Panc1 (cell line): ENCODE measurements at regions not wholly inside any gene's neighbourhood (a gene's known extent, or its start where the extent isn't known, plus 50 kb on each side); places are given as distances from the start of the nearest gene placed in this dataset.

Experiments
- ATAC-seq: fragments of 200-7000 bp; cut with Tn5 transposase; 2 replicates; pipeline ENCODE4 v1.9.1; 2020; ENCODE audit warnings: mild to moderate bottlenecking, moderate library complexity
- BruUV-seq: library from RNA; stranded (reverse); fragments of 400-500 nt; replicated peaks from 2 replicates; lab custom pipeline; 2021; lab: Mats Ljungman, UMichigan
- CTCF ChIA-PET: fragments of 300-600 bp; sonication (Branson Sonifier 250); formaldehyde crosslinking; loops from one replicate; lab custom pipeline; 2022; ENCODE audit warnings: antibody characterized with exemption; lab: Charles Lee
- POLR2A ChIA-PET: fragments of 300-600 bp; sonication (Branson Sonifier 250); formaldehyde crosslinking; loops from one replicate; lab custom pipeline; 2022; ENCODE audit warnings: antibody characterized with exemption; lab: Charles Lee
- DNase-seq: peaks from one replicate; pipeline ENCODE4 v3.0.0-alpha.2; 2010; ENCODE audit warnings: low read depth, low spot score
- H3K27ac ChIP-seq: 2 replicates; pipeline ENCODE4 v1.5.1; 2011; ENCODE audit warnings: mild to moderate bottlenecking, low read length, inconsistent platforms
- H3K27me3 ChIP-seq: fragments of 200-500 bp; sonication (Bioruptor generic); 2 replicates; pipeline ENCODE4 v1.6.0; 2014; ENCODE audit warnings: low read length, inconsistent platforms; ENCODE audit not compliant: control insufficient read depth, insufficient read depth
- H3K36me3 ChIP-seq: fragments of 200-500 bp; sonication (Bioruptor generic); 2 replicates; pipeline ENCODE4 v1.5.1; 2014; ENCODE audit warnings: inconsistent platforms, mild to moderate bottlenecking, low read length, moderate library complexity; ENCODE audit not compliant: control insufficient read depth, insufficient read depth
- H3K4me1 ChIP-seq: 2 replicates; pipeline ENCODE4 v1.5.1; 2011; ENCODE audit warnings: inconsistent platforms, mild to moderate bottlenecking, low read length, moderate library complexity; ENCODE audit not compliant: control insufficient read depth, insufficient read depth
- H3K4me3 ChIP-seq, 2 experiments: 2 replicates each; pipeline ENCODE4 v1.5.1; 2011 to 2012; ENCODE audit warnings: low read depth in 2 of 2, low read length in 2 of 2, mild to moderate bottlenecking in 2 of 2, inconsistent platforms in 1 of 2, moderate library complexity in 1 of 2
- H3K9me3 ChIP-seq: fragments of 200-500 bp; sonication (Bioruptor generic); 2 replicates; pipeline ENCODE4 v1.5.1; 2014; ENCODE audit warnings: low read depth, mild to moderate bottlenecking, inconsistent platforms, low read length, moderate library complexity; ENCODE audit not compliant: control insufficient read depth, insufficient read depth
- POLR2AphosphoS5 ChIP-seq: IDR thresholded peaks from 2 replicates; pipeline ENCODE4 v1.6.1; 2012; ENCODE audit warnings: mild to moderate bottlenecking, low read depth, low read length, moderate library complexity
- REST ChIP-seq, 2 experiments: IDR thresholded peaks; 2 replicates each; pipeline ENCODE4 v1.6.1; 2011 to 2012; ENCODE audit warnings: low read depth in 2 of 2, control low read depth in 1 of 2, low read length in 1 of 2, mild to moderate bottlenecking in 1 of 2, moderate library complexity in 1 of 2; ENCODE audit not compliant: insufficient read depth in 1 of 2
- SIN3A ChIP-seq: IDR thresholded peaks from 2 replicates; pipeline ENCODE4 v1.6.1; 2012; ENCODE audit warnings: low read depth, mild to moderate bottlenecking, low read length, moderate library complexity, borderline replicate concordance; ENCODE audit not compliant: insufficient read depth
- TCF7L2 ChIP-seq: IDR thresholded peaks from 2 replicates; pipeline ENCODE4 v1.6.1; 2011; ENCODE audit warnings: mild to moderate bottlenecking, low read depth, low read length, inconsistent platforms
- in situ Hi-C: cut with HindIII; loops from 2 replicates; pipeline ENCODE4 v1.10.0; 2016; ENCODE audit warnings: low sequenced_read_pairs, low pct_unique_long_range_greater_than_20kb
- intact Hi-C: fragments of 100-400 bp; cut with micrococcal nuclease; formaldehyde crosslinking; loops from one replicate; pipeline ENCODE4 v1.10.0; 2022; ENCODE audit not compliant: unreplicated experiment
- TF ChIP-seq, protein P1 (sequence below): fragments of 450-650 bp; IDR thresholded peaks from 2 replicates; pipeline ENCODE4 v1.5.1; 2017; ENCODE audit warnings: mild to moderate bottlenecking

- DNase-seq, result no peak
- ChIA-PET POLR2A (no interaction called here), CTCF (no interaction called here)
- Histone ChIP-seq H3K27me3 (no peaks in the 10 kb centered on the region; the same call in 1 of the 2 replicates), H3K4me3 (no peak overlapping the region), H3K36me3 (no peaks in the 10 kb centered on the region), H3K27ac (no peak overlapping the region), H3K9me3 (no peaks in the 10 kb centered on the region), H3K4me1 (no peaks in the 10 kb centered on the region)
- in situ Hi-C loops (no loop called here), intact Hi-C loops (no loop called here)
- no peak for ATAC-seq
- BruUV-seq, result no TSS peak
- TF ChIP-seq, protein P1, sequence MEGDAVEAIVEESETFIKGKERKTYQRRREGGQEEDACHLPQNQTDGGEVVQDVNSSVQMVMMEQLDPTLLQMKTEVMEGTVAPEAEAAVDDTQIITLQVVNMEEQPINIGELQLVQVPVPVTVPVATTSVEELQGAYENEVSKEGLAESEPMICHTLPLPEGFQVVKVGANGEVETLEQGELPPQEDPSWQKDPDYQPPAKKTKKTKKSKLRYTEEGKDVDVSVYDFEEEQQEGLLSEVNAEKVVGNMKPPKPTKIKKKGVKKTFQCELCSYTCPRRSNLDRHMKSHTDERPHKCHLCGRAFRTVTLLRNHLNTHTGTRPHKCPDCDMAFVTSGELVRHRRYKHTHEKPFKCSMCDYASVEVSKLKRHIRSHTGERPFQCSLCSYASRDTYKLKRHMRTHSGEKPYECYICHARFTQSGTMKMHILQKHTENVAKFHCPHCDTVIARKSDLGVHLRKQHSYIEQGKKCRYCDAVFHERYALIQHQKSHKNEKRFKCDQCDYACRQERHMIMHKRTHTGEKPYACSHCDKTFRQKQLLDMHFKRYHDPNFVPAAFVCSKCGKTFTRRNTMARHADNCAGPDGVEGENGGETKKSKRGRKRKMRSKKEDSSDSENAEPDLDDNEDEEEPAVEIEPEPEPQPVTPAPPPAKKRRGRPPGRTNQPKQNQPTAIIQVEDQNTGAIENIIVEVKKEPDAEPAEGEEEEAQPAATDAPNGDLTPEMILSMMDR, result no peak
Measured at GRCh38 chr2:102888514-102888913, 126.7 kb downstream of the TMEM182 start.

DNA sequence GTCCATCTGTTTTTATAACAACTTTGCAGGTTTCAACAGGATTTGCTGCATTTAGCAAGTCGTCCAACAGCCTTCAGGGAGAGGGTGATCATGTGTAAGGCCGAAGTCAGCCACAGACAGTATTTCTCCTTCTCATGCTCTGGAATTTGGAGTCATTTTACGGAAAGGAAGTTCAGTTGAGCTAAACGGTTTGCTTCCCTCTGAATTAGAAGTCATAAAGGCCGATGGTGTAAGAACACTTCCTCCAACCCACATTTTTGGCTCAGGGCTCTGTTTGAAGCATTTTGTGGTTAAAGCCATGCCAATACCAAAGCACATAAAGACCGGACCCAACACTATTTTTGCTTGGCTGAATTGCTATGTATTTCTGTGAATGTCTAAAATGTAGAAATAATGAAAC is 129.5 kb downstream of the TMEM182 start:
- ChIA-PET CTCF (no interaction called here), POLR2A (no interaction called here)
- no TSS peak for BruUV-seq
- TF ChIP-seq REST (IDR thresholded peaks at IDR 0.05; ENCODE audit: insufficient read depth in 1 of 2, low read depth in 2 of 2, low read length in 1 of 2) (no peak), SIN3A (no peak), TCF7L2 (no peak), POLR2AphosphoS5 (no peak)
- TF ChIP-seq, protein P1, result no peak
- no peak for DNase-seq
- Histone ChIP-seq H3K4me1 (no peaks in the 10 kb centered on the region), H3K36me3 (no peaks in the 10 kb centered on the region), H3K27me3 (no peaks in the 10 kb centered on the region; the same call in 1 of the 2 replicates), H3K27ac (no peak overlapping the region), H3K9me3 (no peaks in the 10 kb centered on the region), H3K4me3 (no peak overlapping the region)
- intact Hi-C loops, result no loop called here
- in situ Hi-C loops, result no loop called here
- ATAC-seq, result no peak
